Memory B cell (primary cell): ENCODE measurements at regions not wholly inside any gene's neighbourhood (a gene's known extent, or its start where the extent isn't known, plus 50 kb on each side); places are given as distances from the start of the nearest gene placed in this dataset.

Experiments used
- ATAC-seq: fragments of 150-1000 bp; cut with Tn5 transposase; 2 replicates; pipeline ENCODE4 v1.10.0; 2021; ENCODE audit warnings: low read depth, mild to moderate bottlenecking, moderate library complexity
- DNase-seq, 2 donors: peaks; one replicate each; pipeline ENCODE4 v3.0.0; 2022; ENCODE audit warnings: low spot score in 2 of 2
- H3K27ac Mint-ChIP-seq: one replicate; pipeline ENCODE4 v1.8.0; 2022; ENCODE audit warnings: mild to moderate bottlenecking, moderate library complexity, mixed read lengths
- H3K27me3 Mint-ChIP-seq: one replicate; pipeline ENCODE4 v1.8.0; 2022; ENCODE audit warnings: mixed read lengths
- H3K36me3 Mint-ChIP-seq: one replicate; pipeline ENCODE4 v1.8.0; 2022; ENCODE audit warnings: mild to moderate bottlenecking, mixed read lengths
- H3K4me1 Mint-ChIP-seq: one replicate; pipeline ENCODE4 v1.8.0; 2022; ENCODE audit warnings: mixed read lengths
- H3K4me3 Mint-ChIP-seq: one replicate; pipeline ENCODE4 v1.8.0; 2022; ENCODE audit warnings: mild to moderate bottlenecking, moderate library complexity, mixed read lengths
- H3K9me3 Mint-ChIP-seq: one replicate; pipeline ENCODE4 v1.8.0; 2022; ENCODE audit warnings: mixed read lengths

GRCh38 chr6:51495610-51496396 lies 591.6 kb downstream of the PKHD1 start:
- no peak for DNase-seq
- Mint-ChIP-seq H3K36me3 (no peaks in the 10 kb centered on the region), H3K27me3 (no peaks in the 10 kb centered on the region), H3K9me3 (peaks cover 2% of the 10 kb centered on the region), H3K4me3 (no peak overlapping the region), H3K4me1 (no peaks in the 10 kb centered on the region), H3K27ac (no peak overlapping the region)
- ATAC-seq: no peak

- ATAC-seq (no peak), DNase-seq (no peak)
- no peaks in the 10 kb centered on the region for H3K36me3 Mint-ChIP-seq
- H3K4me3 Mint-ChIP-seq: no peak overlapping the region
- no peaks in the 10 kb centered on the region for H3K27me3 Mint-ChIP-seq
- no peaks in the 10 kb centered on the region for H3K4me1 Mint-ChIP-seq
- no peak overlapping the region for H3K27ac Mint-ChIP-seq
- H3K9me3 Mint-ChIP-seq: peaks cover 2% of the 10 kb centered on the region
These were observed 584.4 kb downstream of the PKHD1 start for GRCh38 chr6:51502996-51503395.

DNA sequence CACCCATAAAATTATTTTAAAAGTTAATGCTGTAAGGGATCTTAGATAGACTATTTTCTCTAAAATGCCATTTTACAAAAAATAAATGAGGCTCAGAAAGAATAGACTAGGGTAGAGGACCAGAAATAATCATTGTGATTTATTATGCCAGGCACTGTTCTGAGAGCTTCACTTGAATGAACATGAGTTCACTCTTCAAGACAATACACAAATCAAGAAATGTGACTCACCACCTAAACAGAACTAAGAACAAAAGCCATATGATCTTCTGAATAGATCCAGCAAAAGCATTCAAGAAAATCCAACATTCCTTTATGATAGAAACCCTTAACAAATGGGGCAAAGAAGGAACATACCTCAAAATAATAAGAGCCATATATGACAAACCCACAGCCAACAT lies 582.0 kb downstream of the PKHD1 start:
- H3K36me3 Mint-ChIP-seq: no peaks in the 10 kb centered on the region
- no peak overlapping the region for H3K4me3 Mint-ChIP-seq
- H3K27ac Mint-ChIP-seq: no peak overlapping the region
- ATAC-seq (no peak), DNase-seq (no peak)
- peaks cover 3% of the 10 kb centered on the region for H3K9me3 Mint-ChIP-seq
- no peaks in the 10 kb centered on the region for H3K4me1 Mint-ChIP-seq
- H3K27me3 Mint-ChIP-seq: no peaks in the 10 kb centered on the region

DNA sequence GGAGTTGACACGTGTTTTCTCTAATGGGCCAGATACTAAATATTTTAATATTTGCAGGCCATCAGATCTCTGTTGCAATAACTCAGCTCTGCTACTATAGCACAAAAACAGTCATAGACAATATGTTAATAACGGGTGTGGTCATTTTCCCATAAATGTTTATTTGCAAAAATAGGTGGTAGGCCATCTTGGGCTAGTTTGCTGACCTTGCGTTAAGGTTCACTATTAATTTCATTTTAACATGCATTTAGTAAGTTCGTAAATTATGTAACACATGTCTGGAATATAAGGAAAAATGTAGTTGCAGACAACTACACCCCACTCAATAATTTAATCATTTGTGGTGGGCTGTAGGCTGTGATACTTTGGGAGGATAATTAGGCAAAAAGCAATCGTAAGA lies 577.8 kb downstream of the PKHD1 start:
- Mint-ChIP-seq H3K27ac (no peak overlapping the region), H3K36me3 (no peaks in the 10 kb centered on the region), H3K27me3 (no peaks in the 10 kb centered on the region), H3K4me1 (no peaks in the 10 kb centered on the region), H3K4me3 (no peak overlapping the region), H3K9me3 (peaks cover 3% of the 10 kb centered on the region)
- ATAC-seq (no peak), DNase-seq (no peak)

DNA sequence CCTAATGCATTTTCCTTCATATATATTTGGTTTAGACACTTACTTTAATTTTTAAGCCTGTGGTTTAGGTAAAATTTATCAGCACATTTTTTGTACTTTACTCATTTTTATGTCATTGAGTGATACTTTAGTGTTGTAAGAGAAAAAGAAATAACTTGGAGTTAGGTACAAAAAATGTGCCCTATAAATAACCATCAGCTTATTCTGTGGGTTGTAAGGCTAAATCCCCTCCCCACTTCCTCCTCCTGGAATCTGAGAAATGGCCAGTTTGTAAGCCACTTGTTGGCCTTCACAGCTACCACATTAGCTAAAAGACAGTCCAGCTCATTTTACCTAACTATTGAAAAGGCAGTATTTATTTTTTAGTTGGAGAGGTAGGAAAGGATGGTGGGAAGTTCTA lies 576.3 kb downstream of the PKHD1 start:
- DNase-seq: no peak
- H3K27ac Mint-ChIP-seq: no peak overlapping the region
- no peaks in the 10 kb centered on the region for H3K36me3 Mint-ChIP-seq
- ATAC-seq: no peak
- no peaks in the 10 kb centered on the region for H3K27me3 Mint-ChIP-seq
- H3K4me1 Mint-ChIP-seq: no peaks in the 10 kb centered on the region
- H3K4me3 Mint-ChIP-seq: no peak overlapping the region
- peaks cover 3% of the 10 kb centered on the region for H3K9me3 Mint-ChIP-seq

DNA sequence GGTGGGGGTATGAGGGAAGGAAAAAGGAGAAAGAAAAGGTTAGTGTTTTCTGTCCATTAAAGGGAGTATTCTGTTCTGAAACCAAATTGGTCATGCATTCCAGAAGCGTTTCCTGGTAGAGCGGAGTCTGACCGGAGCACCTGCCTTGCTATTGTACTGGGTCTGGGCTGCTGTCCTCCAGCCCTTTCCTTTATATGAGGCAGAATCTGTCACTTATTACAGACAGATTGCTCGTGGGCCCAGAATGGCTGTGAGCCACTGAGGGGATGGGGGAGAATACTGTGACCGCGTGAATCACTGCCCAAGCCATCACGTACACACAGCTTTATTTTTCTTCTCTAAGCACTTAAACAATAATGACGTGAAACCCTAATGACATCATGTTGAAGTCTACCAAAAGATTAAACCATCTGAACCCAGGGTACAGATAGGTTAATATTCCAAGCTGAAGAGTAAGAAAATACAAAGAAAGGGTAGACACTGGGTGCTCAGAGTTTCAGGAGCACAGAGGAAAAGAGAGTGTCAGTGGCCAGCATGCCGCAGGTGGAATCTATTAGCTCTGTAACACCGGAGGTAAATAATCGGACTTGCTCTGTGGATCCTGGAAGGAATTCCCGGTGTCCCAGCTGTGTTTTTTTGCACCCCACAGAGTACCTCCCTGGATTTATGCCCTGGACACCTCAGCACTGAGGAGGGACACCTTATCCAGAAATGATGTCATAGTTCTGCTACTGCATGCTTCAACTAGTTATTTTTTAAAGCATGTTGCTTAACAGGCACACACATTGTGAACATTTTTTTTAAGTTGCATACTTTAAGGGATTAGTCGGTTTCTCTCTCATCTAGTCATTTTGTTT lies 573.3 kb downstream of the PKHD1 start:
- Mint-ChIP-seq H3K9me3 (peaks cover 13% of the 10 kb centered on the region), H3K27ac (no peak overlapping the region), H3K4me1 (no peaks in the 10 kb centered on the region), H3K36me3 (no peaks in the 10 kb centered on the region), H3K27me3 (no peaks in the 10 kb centered on the region), H3K4me3 (no peak overlapping the region)
- DNase-seq: no peak
- ATAC-seq: no peak

- DNase-seq (no peak), ATAC-seq (no peak)
- peaks cover 13% of the 10 kb centered on the region for H3K9me3 Mint-ChIP-seq
- no peak overlapping the region for H3K4me3 Mint-ChIP-seq
- H3K36me3 Mint-ChIP-seq: no peaks in the 10 kb centered on the region
- no peaks in the 10 kb centered on the region for H3K27me3 Mint-ChIP-seq
- H3K27ac Mint-ChIP-seq: no peak overlapping the region
- no peaks in the 10 kb centered on the region for H3K4me1 Mint-ChIP-seq
These were observed 572.5 kb downstream of the PKHD1 start for GRCh38 chr6:51514748-51515402.

GRCh38 chr6:51526049-51526448 lies 561.4 kb downstream of the PKHD1 start:
- no peak overlapping the region for H3K4me3 Mint-ChIP-seq
- ATAC-seq (no peak), DNase-seq (no peak)
- peaks cover 2% of the 10 kb centered on the region for H3K9me3 Mint-ChIP-seq
- H3K4me1 Mint-ChIP-seq: no peaks in the 10 kb centered on the region
- no peak overlapping the region for H3K27ac Mint-ChIP-seq
- no peaks in the 10 kb centered on the region for H3K27me3 Mint-ChIP-seq
- no peaks in the 10 kb centered on the region for H3K36me3 Mint-ChIP-seq

- no peaks in the 10 kb centered on the region for H3K27me3 Mint-ChIP-seq
- no peak overlapping the region for H3K4me3 Mint-ChIP-seq
- no peaks in the 10 kb centered on the region for H3K36me3 Mint-ChIP-seq
- no peak overlapping the region for H3K27ac Mint-ChIP-seq
- H3K9me3 Mint-ChIP-seq: no peaks in the 10 kb centered on the region
- no peaks in the 10 kb centered on the region for H3K4me1 Mint-ChIP-seq
- DNase-seq (no peak), ATAC-seq (no peak)
These were observed 560.5 kb downstream of the PKHD1 start for GRCh38 chr6:51526922-51527321.

- Mint-ChIP-seq H3K27ac (no peak overlapping the region), H3K9me3 (no peaks in the 10 kb centered on the region), H3K36me3 (no peaks in the 10 kb centered on the region), H3K4me3 (no peak overlapping the region), H3K4me1 (no peaks in the 10 kb centered on the region), H3K27me3 (no peaks in the 10 kb centered on the region)
- no peak for DNase-seq
- ATAC-seq: no peak
These were observed 558.9 kb downstream of the PKHD1 start for GRCh38 chr6:51528556-51528955.

DNA sequence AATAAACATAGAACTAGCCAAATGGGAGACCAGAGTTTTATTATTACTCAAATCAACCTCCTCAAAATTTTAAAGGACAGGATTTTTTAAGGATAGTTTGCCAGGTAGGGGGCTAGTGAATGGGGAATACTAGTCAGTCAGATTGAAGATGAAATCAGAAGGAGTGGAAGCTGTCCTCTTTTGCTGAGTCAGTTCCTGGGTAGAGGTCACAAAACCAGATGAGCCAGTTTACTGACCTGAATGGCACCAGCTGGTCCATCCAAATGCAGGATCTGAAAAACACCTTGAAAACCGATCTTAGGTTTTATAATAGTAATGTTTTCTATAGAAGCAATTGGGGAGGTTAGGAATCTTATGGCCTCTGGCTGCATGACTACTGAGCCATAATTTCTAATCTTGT lies 558.2 kb downstream of the PKHD1 start:
- Mint-ChIP-seq H3K27ac (no peak overlapping the region), H3K36me3 (no peaks in the 10 kb centered on the region), H3K27me3 (no peaks in the 10 kb centered on the region), H3K4me1 (no peaks in the 10 kb centered on the region), H3K4me3 (no peak overlapping the region), H3K9me3 (no peaks in the 10 kb centered on the region)
- no peak for DNase-seq
- ATAC-seq: no peak

GRCh38 chr6:51531623-51532022 lies 555.8 kb downstream of the PKHD1 start:
- Mint-ChIP-seq H3K36me3 (no peaks in the 10 kb centered on the region), H3K9me3 (no peaks in the 10 kb centered on the region), H3K4me1 (no peaks in the 10 kb centered on the region), H3K27me3 (no peaks in the 10 kb centered on the region), H3K27ac (no peak overlapping the region), H3K4me3 (no peak overlapping the region)
- DNase-seq (no peak), ATAC-seq (no peak)

- H3K4me1 Mint-ChIP-seq: no peaks in the 10 kb centered on the region
- ATAC-seq: no peak
- no peak overlapping the region for H3K4me3 Mint-ChIP-seq
- H3K27me3 Mint-ChIP-seq: no peaks in the 10 kb centered on the region
- no peak overlapping the region for H3K27ac Mint-ChIP-seq
- H3K36me3 Mint-ChIP-seq: no peaks in the 10 kb centered on the region
- no peak for DNase-seq
- H3K9me3 Mint-ChIP-seq: no peaks in the 10 kb centered on the region
These were observed 553.5 kb downstream of the PKHD1 start for GRCh38 chr6:51533962-51534361.

DNA sequence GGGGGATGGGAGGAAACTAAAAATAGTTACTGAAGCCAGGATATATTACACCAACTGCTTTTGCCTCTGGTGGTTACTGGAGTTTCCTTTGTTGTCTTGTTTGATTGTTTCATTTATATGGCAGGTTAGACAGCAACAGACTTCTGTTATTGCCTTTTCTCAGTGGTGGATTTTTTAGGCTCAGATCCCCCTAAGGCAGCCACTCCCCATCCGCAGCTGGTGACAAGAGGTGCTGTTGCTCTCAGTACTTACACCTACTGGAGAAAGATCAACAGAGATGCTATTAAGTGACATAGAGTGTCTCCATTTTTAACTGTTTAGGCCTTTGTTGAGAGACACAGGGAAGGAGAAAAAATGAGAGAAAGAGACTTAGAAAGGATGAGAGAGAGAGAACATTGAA lies 552.1 kb downstream of the PKHD1 start:
- DNase-seq: no peak
- Mint-ChIP-seq H3K27me3 (peaks cover 1% of the 10 kb centered on the region), H3K27ac (no peak overlapping the region), H3K9me3 (no peaks in the 10 kb centered on the region), H3K4me1 (no peaks in the 10 kb centered on the region), H3K4me3 (no peak overlapping the region), H3K36me3 (no peaks in the 10 kb centered on the region)
- no peak for ATAC-seq
